GM23248 (cell line): ENCODE measurements at regions not wholly inside any gene's neighbourhood (a gene's known extent, or its start where the extent isn't known, plus 50 kb on each side); places are given as distances from the start of the nearest gene placed in this dataset.

Experiments used
- DNase-seq: peaks from one replicate; pipeline ENCODE4 v3.0.0-alpha.2; 2015
- H2AFZ ChIP-seq: fragments of 200-600 bp; sonication (generic); 2 replicates; pipeline ENCODE4 v1.6.1; 2016; ENCODE audit warnings: antibody characterized with exemption
- H3F3A ChIP-seq: fragments of 200-600 bp; sonication (generic); 2 replicates; pipeline ENCODE4 v1.6.1; 2016; ENCODE audit warnings: mild to moderate bottlenecking, antibody characterized with exemption, mixed run types; ENCODE audit not compliant: insufficient read depth
- H3K27ac ChIP-seq: fragments of 200-600 bp; sonication (generic); 2 replicates; pipeline ENCODE4 v1.5.1; 2016; ENCODE audit warnings: mild to moderate bottlenecking
- H3K27me3 ChIP-seq: fragments of 200-600 bp; sonication (generic); replicated peaks from 2 replicates; pipeline ENCODE4 v1.6.1; 2016; ENCODE audit warnings: mild to moderate bottlenecking; ENCODE audit not compliant: insufficient read depth
- H3K36me3 ChIP-seq: fragments of 200-600 bp; sonication (generic); 2 replicates; pipeline ENCODE4 v1.6.1; 2016; ENCODE audit warnings: low read depth, mild to moderate bottlenecking
- H3K4me1 ChIP-seq: fragments of 200-600 bp; sonication (generic); 2 replicates; pipeline ENCODE4 v1.6.1; 2016; ENCODE audit warnings: mild to moderate bottlenecking; ENCODE audit not compliant: insufficient read depth
- H3K4me2 ChIP-seq: fragments of 200-600 bp; sonication (generic); one replicate; pipeline ENCODE4 v1.6.1; 2016; ENCODE audit warnings: mild to moderate bottlenecking; ENCODE audit not compliant: unreplicated experiment
- H3K4me3 ChIP-seq: fragments of 200-600 bp; sonication (generic); 2 replicates; pipeline ENCODE4 v1.5.1; 2016; ENCODE audit warnings: mild to moderate bottlenecking
- H3K79me2 ChIP-seq: fragments of 200-600 bp; sonication (generic); 2 replicates; pipeline ENCODE4 v1.6.1; 2016; ENCODE audit warnings: mild to moderate bottlenecking; ENCODE audit not compliant: insufficient read depth
- H3K9ac ChIP-seq: fragments of 200-600 bp; sonication (generic); 2 replicates; pipeline ENCODE4 v1.6.1; 2016; ENCODE audit warnings: mild to moderate bottlenecking
- H3K9me2 ChIP-seq: fragments of 200-600 bp; sonication (generic); 2 replicates; pipeline ENCODE4 v1.6.1; 2016; ENCODE audit warnings: mixed run types, mild to moderate bottlenecking, moderate library complexity; ENCODE audit not compliant: insufficient read depth
- H3K9me3 ChIP-seq: fragments of 200-600 bp; sonication (generic); one replicate; pipeline ENCODE4 v1.6.1; 2017; ENCODE audit warnings: low read depth
- H4K20me1 ChIP-seq: fragments of 200-600 bp; sonication (generic); 2 replicates; pipeline ENCODE4 v1.6.0; 2016; ENCODE audit not compliant: insufficient read depth
- EZH2 ChIP-seq: fragments of 200-600 bp; sonication (generic); IDR thresholded peaks from 2 replicates; pipeline ENCODE4 v1.6.1; 2018; ENCODE audit warnings: antibody characterized with exemption, mild to moderate bottlenecking; ENCODE audit not compliant: insufficient read depth, poor library complexity, severe bottlenecking
- EZH2phosphoT487 ChIP-seq: fragments of 200-600 bp; sonication (generic); IDR thresholded peaks from 2 replicates; pipeline ENCODE4 v1.6.1; 2018; ENCODE audit warnings: antibody characterized with exemption, moderate library complexity, mild to moderate bottlenecking, low read depth; ENCODE audit not compliant: insufficient read depth
- WGBS, 2 experiments: methylation state at CpG; one replicate each; pipeline ENCODE4 v1.1.6; 2015 to 2017; ENCODE audit warnings: low lambda C conversion rate in 2 of 2, low coverage in 1 of 2; ENCODE audit errors: missing lambda C conversion rate in 2 of 2; 5-methylcytosine and 5-hydroxymethylcytosine counted together
- in situ Hi-C: fragments of 300-500 bp; cut with MboI; formaldehyde crosslinking; loops from 2 replicates; pipeline ENCODE4 v1.15.0; 2020

- H3K27ac ChIP-seq: no peak overlapping the region
- in situ Hi-C loops: no loop called here
- DNase-seq: no peak
- 36 to 46% methylated on average over 2 of the region's 2 CpGs for WGBS, 2 experiments
- no peaks in the 10 kb centered on the region for H3K36me3 ChIP-seq
- no peak overlapping the region for H2AFZ ChIP-seq
- H3K9ac ChIP-seq: no peak overlapping the region
- H3K79me2 ChIP-seq: no peaks in the 10 kb centered on the region
- no peaks in the 10 kb centered on the region for H3K4me1 ChIP-seq
- TF ChIP-seq EZH2: no peak
- TF ChIP-seq EZH2phosphoT487: no peak
- no peaks in the 10 kb centered on the region for H3K9me3 ChIP-seq
- H3K4me3 ChIP-seq: no peak overlapping the region
- H4K20me1 ChIP-seq: no peaks in the 10 kb centered on the region
- H3K4me2 ChIP-seq: no peak overlapping the region
- H3F3A ChIP-seq: no peaks in the 10 kb centered on the region
- H3K9me2 ChIP-seq: no peaks in the 10 kb centered on the region
- no peaks in the 10 kb centered on the region for H3K27me3 ChIP-seq
Measured at GRCh38 chr11:81585390-81585933, 1148.2 kb downstream of the FAM181B start.

GRCh38 chr11:81579339-81579738 lies 1154.3 kb downstream of the FAM181B start:
- no peaks in the 10 kb centered on the region for H4K20me1 ChIP-seq
- H3K36me3 ChIP-seq: no peaks in the 10 kb centered on the region
- H3K4me1 ChIP-seq: no peaks in the 10 kb centered on the region
- H3K4me3 ChIP-seq: no peak overlapping the region
- no peaks in the 10 kb centered on the region for H3K27me3 ChIP-seq
- H3F3A ChIP-seq: no peaks in the 10 kb centered on the region
- H3K4me2 ChIP-seq: no peak overlapping the region
- no peaks in the 10 kb centered on the region for H3K9me2 ChIP-seq
- no peak for DNase-seq
- no peaks in the 10 kb centered on the region for H3K9me3 ChIP-seq
- H3K9ac ChIP-seq: no peak overlapping the region
- H3K27ac ChIP-seq: no peak overlapping the region
- TF ChIP-seq EZH2: no peak
- no peak for TF ChIP-seq EZH2phosphoT487
- H2AFZ ChIP-seq: no peak overlapping the region
- in situ Hi-C loops: no loop called here
- H3K79me2 ChIP-seq: no peaks in the 10 kb centered on the region
- 2 to 5% methylated on average over 2 of the region's 2 CpGs for WGBS, 2 experiments

GRCh38 chr11:81578571-81578970 lies 1155.1 kb downstream of the FAM181B start:
- Histone ChIP-seq H3K27ac (no peak overlapping the region), H3F3A (no peaks in the 10 kb centered on the region), H4K20me1 (no peaks in the 10 kb centered on the region), H3K4me2 (no peak overlapping the region), H3K4me3 (no peak overlapping the region), H3K79me2 (no peaks in the 10 kb centered on the region), H3K9me2 (no peaks in the 10 kb centered on the region), H3K27me3 (no peaks in the 10 kb centered on the region), H3K36me3 (no peaks in the 10 kb centered on the region), H3K9me3 (no peaks in the 10 kb centered on the region), H3K9ac (no peak overlapping the region), H3K4me1 (no peaks in the 10 kb centered on the region), H2AFZ (no peak overlapping the region)
- WGBS, 2 experiments: 14% methylated on average over 4 of the region's 4 CpGs
- TF ChIP-seq EZH2: no peak
- no peak for TF ChIP-seq EZH2phosphoT487
- in situ Hi-C loops: no loop called here
- no peak for DNase-seq

GRCh38 chr11:81574301-81574700 lies 1159.4 kb downstream of the FAM181B start:
- H4K20me1 ChIP-seq: no peaks in the 10 kb centered on the region
- H3K4me1 ChIP-seq: no peaks in the 10 kb centered on the region
- H3F3A ChIP-seq: no peaks in the 10 kb centered on the region
- no peaks in the 10 kb centered on the region for H3K9me2 ChIP-seq
- in situ Hi-C loops: no loop called here
- H3K27me3 ChIP-seq: no peaks in the 10 kb centered on the region
- TF ChIP-seq EZH2phosphoT487: no peak
- no peak for TF ChIP-seq EZH2
- no peak overlapping the region for H3K4me2 ChIP-seq
- no peak for DNase-seq
- H3K79me2 ChIP-seq: no peaks in the 10 kb centered on the region
- no peaks in the 10 kb centered on the region for H3K36me3 ChIP-seq
- WGBS, 2 experiments: 2 to 6% methylated on average over 2 of the region's 2 CpGs
- no peak overlapping the region for H3K27ac ChIP-seq
- no peak overlapping the region for H3K9ac ChIP-seq
- no peaks in the 10 kb centered on the region for H3K9me3 ChIP-seq
- H3K4me3 ChIP-seq: no peak overlapping the region
- H2AFZ ChIP-seq: no peak overlapping the region

- DNase-seq: no peak
Measured at GRCh38 chr11:81573367-81573766, 1160.3 kb downstream of the FAM181B start.

More at GRCh38 chr11:81573367-81573766, 1160.3 kb downstream of the FAM181B start:
- H3K4me1 ChIP-seq: no peaks in the 10 kb centered on the region
- H3K27ac ChIP-seq: no peak overlapping the region
- no peaks in the 10 kb centered on the region for H3K9me2 ChIP-seq
- TF ChIP-seq EZH2: no peak
- TF ChIP-seq EZH2phosphoT487: no peak
- H2AFZ ChIP-seq: no peak overlapping the region
- H3K9me3 ChIP-seq: no peaks in the 10 kb centered on the region
- in situ Hi-C loops: no loop called here
- no peak overlapping the region for H3K4me2 ChIP-seq
- WGBS, 2 experiments: 0 to 4% methylated on average over 1 of the region's 1 CpG
- no peak overlapping the region for H3K4me3 ChIP-seq
- no peaks in the 10 kb centered on the region for H4K20me1 ChIP-seq
- H3K9ac ChIP-seq: no peak overlapping the region
- no peaks in the 10 kb centered on the region for H3F3A ChIP-seq
- no peaks in the 10 kb centered on the region for H3K36me3 ChIP-seq
- no peaks in the 10 kb centered on the region for H3K27me3 ChIP-seq
- H3K79me2 ChIP-seq: no peaks in the 10 kb centered on the region
